Loucy (cell line): ENCODE measurements at regions not wholly inside any gene's neighbourhood (a gene's known extent, or its start where the extent isn't known, plus 50 kb on each side); places are given as distances from the start of the nearest gene placed in this dataset.

Experiments used
- EZH2phosphoT487 ChIP-seq: fragments of 200-600 bp; IDR thresholded peaks from 2 replicates; pipeline ENCODE4 v1.6.1; 2018; ENCODE audit warnings: antibody characterized with exemption, mild to moderate bottlenecking, moderate library complexity, borderline replicate concordance
- TF ChIP-seq, protein P1 (sequence below): fragments of 200-600 bp; sonication (generic); conservative IDR thresholded peaks from 2 replicates; pipeline ENCODE4 v1.5.1; 2014; ENCODE audit warnings: mild to moderate bottlenecking, antibody characterized with exemption, low read length

DNA sequence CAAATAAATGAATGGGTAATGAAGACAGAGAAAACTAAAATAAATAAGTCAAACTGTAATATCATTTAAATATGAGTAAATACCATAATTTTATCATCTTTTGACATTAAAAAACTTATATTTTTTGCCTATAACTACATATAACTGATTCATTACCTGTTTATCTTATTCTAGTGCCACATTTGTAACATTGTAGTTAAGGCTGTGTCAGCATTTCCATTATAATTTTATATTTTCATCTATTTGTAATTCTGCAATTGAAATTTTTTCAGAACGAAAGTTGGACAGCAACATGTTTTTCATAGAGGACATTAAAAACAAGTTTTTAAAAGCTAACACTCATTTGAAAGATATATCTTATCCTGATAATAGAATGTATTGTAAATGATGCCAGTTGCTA is 1286.5 kb downstream of the LRFN5 start:
- TF ChIP-seq, protein P1, sequence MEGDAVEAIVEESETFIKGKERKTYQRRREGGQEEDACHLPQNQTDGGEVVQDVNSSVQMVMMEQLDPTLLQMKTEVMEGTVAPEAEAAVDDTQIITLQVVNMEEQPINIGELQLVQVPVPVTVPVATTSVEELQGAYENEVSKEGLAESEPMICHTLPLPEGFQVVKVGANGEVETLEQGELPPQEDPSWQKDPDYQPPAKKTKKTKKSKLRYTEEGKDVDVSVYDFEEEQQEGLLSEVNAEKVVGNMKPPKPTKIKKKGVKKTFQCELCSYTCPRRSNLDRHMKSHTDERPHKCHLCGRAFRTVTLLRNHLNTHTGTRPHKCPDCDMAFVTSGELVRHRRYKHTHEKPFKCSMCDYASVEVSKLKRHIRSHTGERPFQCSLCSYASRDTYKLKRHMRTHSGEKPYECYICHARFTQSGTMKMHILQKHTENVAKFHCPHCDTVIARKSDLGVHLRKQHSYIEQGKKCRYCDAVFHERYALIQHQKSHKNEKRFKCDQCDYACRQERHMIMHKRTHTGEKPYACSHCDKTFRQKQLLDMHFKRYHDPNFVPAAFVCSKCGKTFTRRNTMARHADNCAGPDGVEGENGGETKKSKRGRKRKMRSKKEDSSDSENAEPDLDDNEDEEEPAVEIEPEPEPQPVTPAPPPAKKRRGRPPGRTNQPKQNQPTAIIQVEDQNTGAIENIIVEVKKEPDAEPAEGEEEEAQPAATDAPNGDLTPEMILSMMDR: no peak
- TF ChIP-seq EZH2phosphoT487: no peak
